ENCODE measurements at regions not wholly inside any gene's neighbourhood (a gene's known extent, or its start where the extent isn't known, plus 50 kb on each side); places are given as distances from the start of the nearest gene placed in this dataset.
"Not testable (repeated sequence)": the region's sequence is repeated elsewhere in the genome, so short reads cannot be mapped to it uniquely, and the experiment has no call there.

DNA sequence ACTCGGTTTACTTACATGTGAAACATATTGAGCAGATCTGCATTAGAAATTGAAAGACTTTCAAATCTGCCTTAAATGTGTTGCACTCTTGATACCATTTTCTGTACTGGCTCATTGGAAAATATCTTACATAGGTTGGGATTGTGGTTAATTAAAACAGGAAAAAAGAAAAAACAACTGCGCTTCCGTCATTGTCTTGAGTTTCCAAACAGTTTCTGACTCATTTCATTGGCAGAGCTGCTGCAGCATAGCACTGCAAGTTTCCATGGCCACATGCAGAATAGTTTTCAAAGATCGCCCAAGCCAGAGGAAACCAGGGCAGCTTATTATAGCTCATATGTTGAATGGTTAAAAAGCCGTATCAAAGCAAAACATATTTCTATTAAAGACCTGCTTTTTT is 446.6 kb upstream of the BCHE start:
- no peaks in the 10 kb centered on the region for H3K27me3 ChIP-seq
- TF ChIP-seq Cebpa-rat (IDR thresholded peaks at IDR 0.05) = no peak
- no peaks in the 10 kb centered on the region for H4K20me1 ChIP-seq
- H3K27ac ChIP-seq = no peak overlapping the region
- H3K9ac ChIP-seq = no peak overlapping the region
- no peak overlapping the region for H3K4me2 ChIP-seq
- H3K4me1 ChIP-seq = no peaks in the 10 kb centered on the region
- no peaks in the 10 kb centered on the region for H3K9me3 ChIP-seq
- no peaks in the 10 kb centered on the region for H3K36me3 ChIP-seq
- no peak overlapping the region for H3K4me3 ChIP-seq

DNA sequence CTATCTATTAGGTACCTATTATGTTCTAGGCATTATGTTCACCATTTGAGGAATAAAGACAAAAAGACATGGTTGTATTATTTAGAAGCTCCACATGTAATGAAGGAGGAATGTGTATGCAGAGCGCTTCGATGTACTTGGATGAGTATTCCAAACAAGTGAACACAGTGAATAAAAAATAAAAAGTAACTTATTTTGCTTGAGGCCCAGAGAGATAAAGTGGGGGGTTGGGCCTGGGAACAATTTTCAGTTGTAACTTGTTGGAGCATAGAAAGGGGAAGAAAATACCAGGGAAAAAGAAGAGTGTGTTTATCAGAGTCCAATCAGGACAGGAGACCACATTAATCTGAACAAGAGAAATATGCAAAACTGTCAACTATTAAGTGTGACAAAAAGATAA is 445.7 kb upstream of the BCHE start:
- no peaks in the 10 kb centered on the region for H4K20me1 ChIP-seq
- no peaks in the 10 kb centered on the region for H3K36me3 ChIP-seq
- H3K9ac ChIP-seq = no peak overlapping the region
- no peak for TF ChIP-seq Cebpa-rat (IDR thresholded peaks at IDR 0.05)
- no peaks in the 10 kb centered on the region for H3K9me3 ChIP-seq
- H3K4me3 ChIP-seq = no peak overlapping the region
- no peaks in the 10 kb centered on the region for H3K27me3 ChIP-seq
- H3K27ac ChIP-seq = no peak overlapping the region
- no peak overlapping the region for H3K4me2 ChIP-seq
- H3K4me1 ChIP-seq = no peaks in the 10 kb centered on the region

DNA sequence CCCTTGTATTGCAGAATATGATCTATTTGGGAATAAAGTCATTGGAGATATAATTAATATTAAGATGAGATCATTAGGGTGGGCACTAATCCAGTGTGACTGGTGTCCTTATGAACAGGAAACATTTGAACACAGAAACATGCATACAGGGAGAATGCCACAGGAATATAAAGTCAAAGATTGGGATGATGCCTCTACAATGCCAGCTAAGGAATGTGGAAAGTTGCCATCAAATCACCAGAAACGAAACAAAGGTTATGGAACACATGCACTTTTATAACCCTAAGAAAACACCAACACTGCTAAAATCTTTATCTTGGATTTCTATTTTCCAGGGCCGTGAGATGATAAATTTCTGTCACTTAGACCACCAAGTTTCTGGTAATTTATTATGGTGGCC is 442.4 kb upstream of the BCHE start:
- Histone ChIP-seq H3K27ac (no peak overlapping the region), H3K27me3 (no peaks in the 10 kb centered on the region), H3K9ac (no peak overlapping the region), H3K4me1 (no peaks in the 10 kb centered on the region), H4K20me1 (no peaks in the 10 kb centered on the region), H3K36me3 (no peaks in the 10 kb centered on the region), H3K4me3 (no peak overlapping the region), H3K4me2 (no peak overlapping the region), H3K9me3 (no peaks in the 10 kb centered on the region)
- no peak for TF ChIP-seq Cebpa-rat (IDR thresholded peaks at IDR 0.05)

DNA sequence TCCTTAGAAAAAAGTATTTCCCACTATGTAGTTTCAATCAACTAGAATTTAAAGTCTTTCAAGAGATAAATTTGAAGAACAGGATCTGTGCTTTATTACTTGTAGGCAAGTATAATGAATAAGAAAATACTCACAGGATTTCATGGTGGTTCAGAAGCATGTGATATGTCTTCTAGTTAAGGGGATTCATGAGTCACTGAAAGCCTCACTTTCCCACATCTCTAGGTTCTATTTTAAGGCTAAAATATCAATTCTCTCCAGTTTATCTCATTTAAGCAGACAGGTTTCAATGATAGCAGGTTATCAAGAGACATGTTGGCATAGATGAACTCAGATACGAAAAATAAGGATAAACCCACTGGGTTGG is 437.8 kb upstream of the BCHE start:
- no peak for TF ChIP-seq Cebpa-rat (IDR thresholded peaks at IDR 0.05)
- Histone ChIP-seq H4K20me1 (no peaks in the 10 kb centered on the region), H3K9ac (no peak overlapping the region), H3K4me3 (no peak overlapping the region), H3K36me3 (no peaks in the 10 kb centered on the region), H3K27me3 (no peaks in the 10 kb centered on the region), H3K9me3 (no peaks in the 10 kb centered on the region), H3K4me2 (no peak overlapping the region), H3K4me1 (no peaks in the 10 kb centered on the region), H3K27ac (no peak overlapping the region)

DNA sequence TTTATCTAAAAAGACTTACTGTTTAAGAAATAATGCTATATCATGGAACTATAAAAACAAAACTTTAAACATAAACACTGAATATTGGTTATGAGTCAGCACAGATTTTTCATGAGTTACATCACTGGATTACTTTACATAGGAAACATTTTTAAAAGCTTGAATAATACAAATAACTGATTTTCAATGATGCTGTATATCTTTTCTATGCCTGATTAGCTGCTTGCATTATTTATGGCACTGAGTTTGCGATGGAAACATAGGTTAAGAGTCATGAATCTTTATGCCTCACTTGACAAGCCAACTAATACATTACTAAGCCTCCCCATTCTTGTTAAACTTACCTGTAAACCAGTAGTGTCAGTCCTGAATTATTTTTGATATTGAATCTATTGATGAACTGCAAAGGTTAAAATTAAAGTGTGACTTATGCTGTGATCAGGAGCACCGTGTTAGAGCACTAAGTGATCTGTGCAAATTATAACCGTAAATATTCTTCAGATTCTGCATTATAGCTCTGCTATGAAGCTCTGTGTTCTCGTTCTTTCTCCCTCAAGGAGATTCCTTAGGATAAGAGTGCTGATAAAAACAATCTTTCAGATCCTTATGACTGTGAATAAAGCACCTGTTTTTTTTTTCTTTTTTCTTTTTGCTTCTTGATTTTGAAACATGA is 437.3 kb upstream of the BCHE start:
- no peaks in the 10 kb centered on the region for H3K9me3 ChIP-seq
- no peak overlapping the region for H3K9ac ChIP-seq
- H3K27ac ChIP-seq = no peak overlapping the region
- H3K4me1 ChIP-seq = no peaks in the 10 kb centered on the region
- H3K27me3 ChIP-seq = no peaks in the 10 kb centered on the region
- no peaks in the 10 kb centered on the region for H3K36me3 ChIP-seq
- no peaks in the 10 kb centered on the region for H4K20me1 ChIP-seq
- no peak for TF ChIP-seq Cebpa-rat (IDR thresholded peaks at IDR 0.05)
- no peak overlapping the region for H3K4me2 ChIP-seq
- no peak overlapping the region for H3K4me3 ChIP-seq

DNA sequence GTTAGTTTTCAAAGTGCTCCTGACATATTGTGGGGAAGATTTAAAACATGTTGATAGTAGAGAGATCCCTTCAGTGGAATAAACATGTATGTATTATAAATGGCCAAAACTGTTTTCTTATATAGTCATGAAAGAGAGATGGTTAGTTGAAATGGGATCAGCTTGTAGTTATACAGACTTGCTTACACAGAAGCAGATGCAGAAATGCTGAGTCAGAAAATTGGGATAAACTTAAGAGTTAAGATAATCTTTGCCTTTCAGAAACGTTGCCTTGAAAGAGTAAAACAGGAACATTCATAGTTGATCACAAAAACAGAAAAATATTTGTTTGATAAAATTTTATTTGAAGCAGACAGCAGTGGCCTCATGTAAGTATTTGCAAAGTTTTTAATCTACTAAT is 433.2 kb upstream of the BCHE start:
- no peak for TF ChIP-seq Cebpa-rat (IDR thresholded peaks at IDR 0.05)
- Histone ChIP-seq H3K27me3 (no peaks in the 10 kb centered on the region), H3K4me3 (no peak overlapping the region), H3K9me3 (no peaks in the 10 kb centered on the region), H3K36me3 (no peaks in the 10 kb centered on the region), H3K4me2 (no peak overlapping the region), H3K4me1 (no peaks in the 10 kb centered on the region), H4K20me1 (no peaks in the 10 kb centered on the region), H3K27ac (no peak overlapping the region), H3K9ac (no peak overlapping the region)

DNA sequence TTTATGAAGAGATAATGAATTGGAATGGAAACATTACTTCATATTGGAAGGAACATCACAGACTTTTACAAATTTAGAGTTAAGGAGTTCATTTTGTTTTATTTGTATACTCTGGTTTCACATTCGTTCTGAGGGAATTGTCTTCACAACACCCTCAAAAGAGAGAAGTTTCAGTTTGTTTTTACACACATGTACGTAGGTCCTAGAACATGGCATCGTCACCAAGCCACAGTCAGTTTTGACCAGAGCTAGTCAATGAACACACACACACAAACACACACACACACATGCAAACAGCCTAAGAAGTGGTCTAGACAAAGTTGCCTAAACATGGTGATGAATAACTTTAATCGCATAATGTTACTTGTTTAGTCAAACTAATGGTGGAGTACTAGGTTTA is 427.9 kb upstream of the BCHE start:
- H3K27me3 ChIP-seq = no peaks in the 10 kb centered on the region
- H3K4me2 ChIP-seq = no peak overlapping the region
- H4K20me1 ChIP-seq = no peaks in the 10 kb centered on the region
- no peak for TF ChIP-seq Cebpa-rat (IDR thresholded peaks at IDR 0.05)
- H3K9me3 ChIP-seq = no peaks in the 10 kb centered on the region
- H3K4me1 ChIP-seq = no peaks in the 10 kb centered on the region
- no peak overlapping the region for H3K4me3 ChIP-seq
- no peak overlapping the region for H3K9ac ChIP-seq
- no peaks in the 10 kb centered on the region for H3K36me3 ChIP-seq
- H3K27ac ChIP-seq = no peak overlapping the region

DNA sequence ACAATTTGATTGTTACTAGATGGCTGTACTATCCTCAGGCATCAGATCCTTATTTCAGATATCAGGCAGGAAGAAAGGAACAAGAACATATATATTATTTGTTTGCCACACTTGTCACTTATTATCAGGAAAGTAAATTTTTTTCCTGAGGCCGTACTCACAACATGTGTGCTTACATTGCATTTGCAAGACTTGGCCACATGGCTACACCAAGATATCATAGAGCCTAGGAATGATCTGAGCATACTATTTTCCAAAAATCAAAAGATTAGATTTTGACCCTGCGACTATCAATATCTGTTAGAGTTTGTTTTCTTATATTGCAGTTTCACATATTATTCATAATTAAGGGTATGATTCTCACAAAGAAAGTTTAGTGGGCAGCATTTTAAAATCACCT is 426.2 kb upstream of the BCHE start:
- TF ChIP-seq Cebpa-rat (IDR thresholded peaks at IDR 0.05) = no peak
- Histone ChIP-seq H3K4me2 (no peak overlapping the region), H4K20me1 (no peaks in the 10 kb centered on the region), H3K4me3 (no peak overlapping the region), H3K27ac (no peak overlapping the region), H3K9me3 (no peaks in the 10 kb centered on the region), H3K9ac (no peak overlapping the region), H3K36me3 (no peaks in the 10 kb centered on the region), H3K27me3 (no peaks in the 10 kb centered on the region), H3K4me1 (no peaks in the 10 kb centered on the region)

DNA sequence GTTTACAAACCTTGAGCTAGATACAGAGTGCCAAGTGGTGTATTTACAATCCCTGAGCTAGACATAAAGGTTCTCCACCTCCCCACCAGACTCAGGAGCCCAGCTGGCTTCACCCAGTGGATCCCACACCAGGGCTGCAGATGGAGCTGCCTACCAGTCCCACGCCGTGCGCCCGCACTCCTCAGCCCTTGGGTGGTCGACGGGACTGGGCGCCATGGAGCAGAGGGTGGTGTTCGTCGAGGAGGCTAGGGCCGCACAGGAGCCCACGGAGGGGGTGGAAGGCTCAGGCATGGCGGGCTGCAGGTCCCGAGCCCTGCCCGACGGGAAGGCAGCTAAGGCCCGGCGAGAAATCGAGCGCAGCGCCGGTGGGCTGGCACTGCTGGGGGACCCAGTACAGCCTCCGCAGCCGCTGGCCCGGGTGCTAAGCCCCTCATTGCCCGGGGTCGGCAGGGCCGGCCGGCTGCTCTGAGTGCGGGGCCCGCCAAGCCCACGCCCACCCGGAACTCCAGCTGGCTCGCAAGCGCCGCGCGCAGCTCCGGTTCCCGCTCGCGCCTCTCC is 421.1 kb upstream of the BCHE start:
- H3K27me3 ChIP-seq, H3K4me2 ChIP-seq, H4K20me1 ChIP-seq, H3K27ac ChIP-seq, H3K9ac ChIP-seq, H3K9me3 ChIP-seq, H3K36me3 ChIP-seq, H3K4me3 ChIP-seq, H3K4me1 ChIP-seq: not testable (repeated sequence)

DNA sequence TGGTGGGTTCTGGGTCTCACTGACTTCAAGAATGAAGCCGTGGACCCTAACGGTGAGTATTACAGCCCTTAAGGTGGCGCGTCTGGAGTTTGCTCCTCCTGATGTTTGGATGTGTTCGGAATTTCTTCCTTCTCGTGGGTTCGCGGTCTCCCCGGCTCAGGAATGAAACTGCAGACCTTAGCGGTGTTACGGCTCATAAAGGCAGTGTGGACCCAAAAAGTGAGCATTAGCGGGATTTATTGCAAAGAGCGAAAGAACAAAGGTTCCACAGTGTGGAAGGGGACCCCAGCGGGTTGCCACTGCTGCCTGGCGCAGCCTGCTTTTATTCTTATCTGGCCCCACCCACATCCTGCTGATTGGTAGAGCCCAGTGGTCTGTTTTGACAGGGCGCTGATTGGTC is 420.5 kb upstream of the BCHE start:
- Histone ChIP-seq H3K27me3 (no peaks in the 10 kb centered on the region), H4K20me1 (no peaks in the 10 kb centered on the region), H3K9ac (no peak overlapping the region), H3K4me3 (no peak overlapping the region), H3K9me3 (no peaks in the 10 kb centered on the region), H3K4me2 (no peak overlapping the region), H3K36me3 (no peaks in the 10 kb centered on the region), H3K4me1 (no peaks in the 10 kb centered on the region), H3K27ac (no peak overlapping the region)
- no peak for TF ChIP-seq Cebpa-rat (IDR thresholded peaks at IDR 0.05)

DNA sequence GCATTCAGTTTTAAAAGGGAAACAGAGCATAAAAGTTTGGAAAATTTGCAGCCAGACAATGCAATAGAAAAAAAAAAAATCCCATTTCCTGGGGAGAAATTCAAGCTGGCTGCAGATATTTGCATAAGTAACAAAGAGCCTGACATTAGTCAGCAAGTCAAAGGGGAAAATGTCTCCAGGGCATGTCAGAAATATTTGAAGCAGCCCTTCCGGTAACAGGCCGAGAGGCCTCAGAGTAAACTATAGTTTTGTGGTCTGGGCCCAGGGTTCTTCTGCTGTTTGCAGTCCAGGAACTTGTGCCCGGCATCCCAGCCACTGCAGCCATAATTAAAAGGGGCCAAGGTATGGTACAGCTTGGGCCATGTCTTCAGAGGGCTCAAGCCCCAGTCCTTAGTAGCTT is 411.6 kb upstream of the BCHE start:
- H3K9ac ChIP-seq = no peak overlapping the region
- H3K27ac ChIP-seq = no peak overlapping the region
- H4K20me1 ChIP-seq = no peaks in the 10 kb centered on the region
- H3K4me3 ChIP-seq = no peak overlapping the region
- no peak for TF ChIP-seq Cebpa-rat (IDR thresholded peaks at IDR 0.05)
- no peaks in the 10 kb centered on the region for H3K9me3 ChIP-seq
- H3K36me3 ChIP-seq = no peaks in the 10 kb centered on the region
- H3K4me2 ChIP-seq = no peak overlapping the region
- no peaks in the 10 kb centered on the region for H3K4me1 ChIP-seq
- H3K27me3 ChIP-seq = no peaks in the 10 kb centered on the region

All from BLaER1 (cell line).